BJ (cell line): ENCODE measurements at regions not wholly inside any gene's neighbourhood (a gene's known extent, or its start where the extent isn't known, plus 50 kb on each side); places are given as distances from the start of the nearest gene placed in this dataset.

Experiments used
- CTCF ChIA-PET: fragments of 350-600 bp; formaldehyde crosslinking; extraction: SDS; loops from one replicate; lab custom pipeline; 2021; ENCODE audit warnings: antibody characterized with exemption, inconsistent platforms; lab: Yijun Ruan, JAX
- POLR2A ChIA-PET: fragments of 300-600 bp; sonication (Branson Sonifier 250); formaldehyde crosslinking; extraction: SDS; loops from one replicate; lab custom pipeline; 2021; ENCODE audit warnings: antibody characterized with exemption; lab: Charles Lee
- DNase-seq: peaks from one replicate; pipeline ENCODE4 v3.0.0-alpha.2; 2011; ENCODE audit warnings: low read depth
- H3K27me3 ChIP-seq: 2 replicates; pipeline ENCODE4 v1.6.0; 2011; ENCODE audit warnings: low read length; ENCODE audit not compliant: control insufficient read depth, insufficient read depth
- H3K36me3 ChIP-seq: 2 replicates; pipeline ENCODE4 v1.5.1; 2011; ENCODE audit warnings: low read length; ENCODE audit not compliant: control insufficient read depth, insufficient read depth
- H3K4me3 ChIP-seq: 2 replicates; pipeline ENCODE4 v1.5.1; 2011; ENCODE audit warnings: low read depth, mild to moderate bottlenecking, control low read depth, low read length
- TF ChIP-seq, protein P1 (sequence below): IDR thresholded peaks from 2 replicates; pipeline ENCODE4 v1.5.1; 2011; ENCODE audit warnings: low read depth, mild to moderate bottlenecking, control low read depth, inconsistent platforms, low read length, moderate library complexity; ENCODE audit not compliant: insufficient read depth

GRCh38 chr4:30172416-30172815 is 547.8 kb upstream of the PCDH7 start:
- ChIA-PET CTCF (no interaction called here), POLR2A (no interaction called here)
- TF ChIP-seq, protein P1, sequence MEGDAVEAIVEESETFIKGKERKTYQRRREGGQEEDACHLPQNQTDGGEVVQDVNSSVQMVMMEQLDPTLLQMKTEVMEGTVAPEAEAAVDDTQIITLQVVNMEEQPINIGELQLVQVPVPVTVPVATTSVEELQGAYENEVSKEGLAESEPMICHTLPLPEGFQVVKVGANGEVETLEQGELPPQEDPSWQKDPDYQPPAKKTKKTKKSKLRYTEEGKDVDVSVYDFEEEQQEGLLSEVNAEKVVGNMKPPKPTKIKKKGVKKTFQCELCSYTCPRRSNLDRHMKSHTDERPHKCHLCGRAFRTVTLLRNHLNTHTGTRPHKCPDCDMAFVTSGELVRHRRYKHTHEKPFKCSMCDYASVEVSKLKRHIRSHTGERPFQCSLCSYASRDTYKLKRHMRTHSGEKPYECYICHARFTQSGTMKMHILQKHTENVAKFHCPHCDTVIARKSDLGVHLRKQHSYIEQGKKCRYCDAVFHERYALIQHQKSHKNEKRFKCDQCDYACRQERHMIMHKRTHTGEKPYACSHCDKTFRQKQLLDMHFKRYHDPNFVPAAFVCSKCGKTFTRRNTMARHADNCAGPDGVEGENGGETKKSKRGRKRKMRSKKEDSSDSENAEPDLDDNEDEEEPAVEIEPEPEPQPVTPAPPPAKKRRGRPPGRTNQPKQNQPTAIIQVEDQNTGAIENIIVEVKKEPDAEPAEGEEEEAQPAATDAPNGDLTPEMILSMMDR, result no peak
- Histone ChIP-seq H3K27me3 (no peaks in the 10 kb centered on the region), H3K4me3 (no peak overlapping the region), H3K36me3 (no peaks in the 10 kb centered on the region)
- no peak for DNase-seq

DNA sequence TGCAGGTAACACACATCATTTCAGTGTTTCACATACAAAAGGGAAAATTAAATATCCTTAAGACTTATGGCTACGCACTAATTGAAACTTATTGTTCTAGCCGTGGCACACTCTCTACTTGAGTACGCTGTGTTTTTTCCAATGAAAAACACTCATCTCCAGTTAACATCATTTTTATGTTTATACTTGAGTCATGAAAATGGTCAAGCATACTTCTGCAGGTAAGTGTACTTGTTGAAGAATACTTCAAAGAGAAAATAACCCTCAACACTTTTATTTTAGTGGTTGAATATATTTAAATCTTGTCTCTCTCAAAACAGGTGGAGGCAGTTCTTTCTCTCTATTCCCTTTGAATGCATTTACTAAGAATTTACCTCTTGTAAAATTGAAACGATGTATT is 538.7 kb upstream of the PCDH7 start:
- DNase-seq, result no peak
- POLR2A ChIA-PET, result no interaction called here
- CTCF ChIA-PET, result no interaction called here
- Histone ChIP-seq H3K36me3 (no peaks in the 10 kb centered on the region), H3K27me3 (no peaks in the 10 kb centered on the region), H3K4me3 (no peak overlapping the region)
- TF ChIP-seq, protein P1, result no peak

DNA sequence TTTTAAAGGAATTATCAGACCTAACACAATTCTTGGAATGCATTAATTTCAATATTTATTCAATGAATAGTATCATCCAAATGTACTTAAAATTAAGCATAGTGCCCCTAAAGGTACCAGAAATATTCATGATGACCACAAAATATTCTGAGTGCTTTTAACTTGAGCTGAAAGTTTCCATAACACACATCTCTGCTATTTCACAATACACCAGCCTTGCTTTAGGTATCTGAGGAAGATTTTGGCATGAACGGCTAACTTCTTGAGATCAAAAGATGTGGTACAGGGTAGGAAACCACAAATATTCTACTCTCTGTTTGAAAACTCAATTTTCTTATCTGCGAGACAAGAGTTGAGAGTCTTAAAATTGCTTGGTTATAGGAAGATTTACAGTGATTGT is 538.3 kb upstream of the PCDH7 start:
- Histone ChIP-seq H3K27me3 (no peaks in the 10 kb centered on the region), H3K4me3 (no peak overlapping the region), H3K36me3 (no peaks in the 10 kb centered on the region)
- ChIA-PET CTCF (no interaction called here), POLR2A (no interaction called here)
- TF ChIP-seq, protein P1, result no peak
- no peak for DNase-seq

- ChIA-PET POLR2A (no interaction called here), CTCF (no interaction called here)
- TF ChIP-seq, protein P1, result no peak
- DNase-seq, result no peak
- Histone ChIP-seq H3K36me3 (no peaks in the 10 kb centered on the region), H3K27me3 (no peaks in the 10 kb centered on the region), H3K4me3 (no peak overlapping the region)
These were observed 537.4 kb upstream of the PCDH7 start for GRCh38 chr4:30182786-30183185.

DNA sequence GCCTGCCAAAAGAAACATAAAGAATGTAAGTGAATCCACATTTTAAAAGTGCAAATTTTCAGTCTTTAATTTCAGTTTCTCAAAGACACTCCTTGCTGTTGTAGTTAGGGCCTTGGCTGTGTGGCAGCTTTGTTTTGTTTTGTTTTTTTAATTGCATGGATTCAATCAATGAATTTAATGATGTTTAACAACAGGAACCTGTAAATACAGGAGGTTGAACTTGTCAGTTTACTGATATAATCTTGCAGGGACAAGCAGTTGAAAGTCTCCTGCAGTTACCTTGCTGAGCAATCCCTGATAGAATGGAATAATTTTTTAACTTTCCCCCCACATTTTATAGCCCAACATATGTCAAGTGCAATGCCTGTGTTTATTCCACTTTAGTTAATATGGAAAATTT is 528.3 kb upstream of the PCDH7 start:
- no peak overlapping the region for H3K4me3 ChIP-seq
- ChIA-PET CTCF (no interaction called here), POLR2A (no interaction called here)
- no peak for DNase-seq
- H3K27me3 ChIP-seq, result no peaks in the 10 kb centered on the region
- H3K36me3 ChIP-seq, result no peaks in the 10 kb centered on the region
- TF ChIP-seq, protein P1, result no peak
